Adrenal gland (tissue), 9 donors: ENCODE measurements at regions not wholly inside any gene's neighbourhood (a gene's known extent, or its start where the extent isn't known, plus 50 kb on each side); places are given as distances from the start of the nearest gene placed in this dataset.

Experiments used
- DNase-seq, 7 donors: peaks; one replicate each; pipeline ENCODE4 v3.0.0-alpha.2; 2019 to 2020
- H3K27ac ChIP-seq, 5 donors: fragments of 200-600 bp; sonication (generic) in 4 of 5; 1 replicate in 3 of 5; 2 replicates in 2 of 5; pipeline versions ENCODE4 v1.5.1 to v1.8.0; 2016 to 2020; ENCODE audit warnings: mild to moderate bottlenecking in 1 of 5
- H3K27me3 ChIP-seq: fragments of 200-600 bp; 2 replicates; pipeline ENCODE4 v1.8.0; 2021
- H3K36me3 ChIP-seq, 2 donors: fragments of 200-600 bp; replicated peaks in 1 of 2; 1 replicate in 1 of 2; 2 replicates in 1 of 2; pipeline versions ENCODE4 v1.5.1 to v1.8.0; 2018 to 2022
- H3K4me1 ChIP-seq, 2 donors: fragments of 200-600 bp; replicated peaks in 1 of 2; 1 replicate in 1 of 2; 2 replicates in 1 of 2; pipeline versions ENCODE4 v1.5.1 to v1.8.0; 2018 to 2021
- H3K4me3 ChIP-seq, 4 donors: fragments of 200-600 bp; sonication (generic) in 3 of 4; one replicate each; pipeline ENCODE4 v1.5.1; 2016 to 2018
- H3K9me3 ChIP-seq, 3 donors: fragments of 200-600 bp; sonication (generic) in 1 of 3; replicated peaks in 1 of 3; 1 replicate in 2 of 3; 2 replicates in 1 of 3; pipeline versions ENCODE4 v1.5.1 to v1.8.0; 2016 to 2021
- POLR2A ChIP-seq, 2 donors: fragments of 450-650 bp; IDR thresholded peaks; one replicate each; pipeline ENCODE4 v1.6.1; 2017; ENCODE audit warnings: antibody characterized with exemption in 2 of 2, mild to moderate bottlenecking in 2 of 2, moderate library complexity in 1 of 2
- WGBS, 4 donors: extraction: QIAGEN DNeasy Blood & Tissue Kit in 2 of 4; methylation state at CpG; one replicate each; pipeline versions ENCODE4 v1.1.5 to v1.1.7; 2013 to 2017; 5-methylcytosine and 5-hydroxymethylcytosine counted together
- intact Hi-C, 2 donors: fragments of 100-400 bp; cut with DNase I; formaldehyde crosslinking; loops; one replicate each; pipeline versions ENCODE4 v1.14.1 to v1.15.0; 2022 to 2023
- TF ChIP-seq, protein P1 (sequence below), 6 experiments: fragments of 450-650 bp in 4 of 6; fragments of 200-600 bp in 2 of 6; sonication (generic) in 1 of 6; IDR thresholded peaks; 1 replicate in 5 of 6; 2 replicates in 1 of 6; pipeline versions ENCODE4 v1.5.1 to v1.8.0; 2016 to 2021; ENCODE audit warnings: antibody characterized with exemption in 6 of 6, mild to moderate bottlenecking in 2 of 6, moderate library complexity in 1 of 6
- donor health status: healthy with polysubstance abuse.
- donor health status: Bipolar disorder and iron deficiency.
- donor health status: DM: yes; HTN: yes; CAD: no.
- donor health status: DM: no; HTN: no; CAD: no.
- donor health status: DM: no; HTN: no; CAD: no.

- H3K4me3 ChIP-seq: no peak overlapping the region
Observed at GRCh38 chr1:194331758-194332157, 1145.3 kb upstream of the B3GALT2 start.

DNA sequence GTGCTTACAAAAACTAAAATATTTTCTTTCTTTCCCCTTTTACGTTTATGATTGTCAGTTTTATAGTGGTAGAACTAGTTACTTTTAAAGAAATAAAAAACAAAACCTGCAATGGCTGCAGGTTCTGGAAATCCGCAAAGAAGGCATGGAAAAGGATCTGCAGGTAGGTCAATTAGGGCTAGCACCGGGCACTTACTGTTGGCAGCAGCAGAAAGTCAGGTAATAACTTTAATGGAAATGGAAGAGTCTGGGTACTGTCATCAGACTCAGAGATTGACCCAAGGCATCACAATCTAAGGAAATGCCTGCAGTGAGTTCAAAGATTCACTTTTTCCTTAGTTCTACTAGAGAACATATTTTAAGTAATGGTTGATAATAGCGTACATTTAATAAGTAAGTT, 1136.3 kb upstream of the B3GALT2 start:
- Histone ChIP-seq H3K9me3 (no peaks in the 10 kb centered on the region), H3K36me3 (no peaks in the 10 kb centered on the region), H3K4me3 (no peak overlapping the region), H3K4me1 (no peaks in the 10 kb centered on the region), H3K27me3 (no peaks in the 10 kb centered on the region), H3K27ac (no peak overlapping the region)
- WGBS, 4 donors: 80 to 89% (median 85%) methylated on average over 4 of the region's 4 CpGs
- TF ChIP-seq, protein P1, sequence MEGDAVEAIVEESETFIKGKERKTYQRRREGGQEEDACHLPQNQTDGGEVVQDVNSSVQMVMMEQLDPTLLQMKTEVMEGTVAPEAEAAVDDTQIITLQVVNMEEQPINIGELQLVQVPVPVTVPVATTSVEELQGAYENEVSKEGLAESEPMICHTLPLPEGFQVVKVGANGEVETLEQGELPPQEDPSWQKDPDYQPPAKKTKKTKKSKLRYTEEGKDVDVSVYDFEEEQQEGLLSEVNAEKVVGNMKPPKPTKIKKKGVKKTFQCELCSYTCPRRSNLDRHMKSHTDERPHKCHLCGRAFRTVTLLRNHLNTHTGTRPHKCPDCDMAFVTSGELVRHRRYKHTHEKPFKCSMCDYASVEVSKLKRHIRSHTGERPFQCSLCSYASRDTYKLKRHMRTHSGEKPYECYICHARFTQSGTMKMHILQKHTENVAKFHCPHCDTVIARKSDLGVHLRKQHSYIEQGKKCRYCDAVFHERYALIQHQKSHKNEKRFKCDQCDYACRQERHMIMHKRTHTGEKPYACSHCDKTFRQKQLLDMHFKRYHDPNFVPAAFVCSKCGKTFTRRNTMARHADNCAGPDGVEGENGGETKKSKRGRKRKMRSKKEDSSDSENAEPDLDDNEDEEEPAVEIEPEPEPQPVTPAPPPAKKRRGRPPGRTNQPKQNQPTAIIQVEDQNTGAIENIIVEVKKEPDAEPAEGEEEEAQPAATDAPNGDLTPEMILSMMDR (IDR thresholded peaks at IDR 0.05): no peak
- no peak for TF ChIP-seq POLR2A (IDR thresholded peaks at IDR 0.05)
- no peak for DNase-seq
- intact Hi-C loops: no loop called here

More at GRCh38 chr1:194331758-194332157, 1145.3 kb upstream of the B3GALT2 start:
- WGBS, 4 donors: 75 to 84% (median 79%) methylated on average over 2 of the region's 2 CpGs
- Histone ChIP-seq H3K36me3 (no peaks in the 10 kb centered on the region), H3K9me3 (no peaks in the 10 kb centered on the region), H3K4me1 (no peaks in the 10 kb centered on the region), H3K27ac (no peak overlapping the region), H3K27me3 (no peaks in the 10 kb centered on the region)
- no peak for DNase-seq
- no peak for TF ChIP-seq POLR2A (IDR thresholded peaks at IDR 0.05)
- TF ChIP-seq, protein P1 (IDR thresholded peaks at IDR 0.05): no peak
- intact Hi-C loops: no loop called here

- DNase-seq: no peak
- Histone ChIP-seq H3K36me3 (no peaks in the 10 kb centered on the region), H3K27me3 (no peaks in the 10 kb centered on the region), H3K9me3 (no peaks in the 10 kb centered on the region), H3K4me1 (no peaks in the 10 kb centered on the region), H3K4me3 (no peak overlapping the region), H3K27ac (no peak overlapping the region)
- WGBS, 4 donors: 60 to 84% (median 75%) methylated on average over 1 of the region's 1 CpG
- intact Hi-C loops: no loop called here
- TF ChIP-seq, protein P1 (IDR thresholded peaks at IDR 0.05): no peak
- no peak for TF ChIP-seq POLR2A (IDR thresholded peaks at IDR 0.05)
Observed at GRCh38 chr1:194318790-194319280, 1132.4 kb upstream of the B3GALT2 start.

DNA sequence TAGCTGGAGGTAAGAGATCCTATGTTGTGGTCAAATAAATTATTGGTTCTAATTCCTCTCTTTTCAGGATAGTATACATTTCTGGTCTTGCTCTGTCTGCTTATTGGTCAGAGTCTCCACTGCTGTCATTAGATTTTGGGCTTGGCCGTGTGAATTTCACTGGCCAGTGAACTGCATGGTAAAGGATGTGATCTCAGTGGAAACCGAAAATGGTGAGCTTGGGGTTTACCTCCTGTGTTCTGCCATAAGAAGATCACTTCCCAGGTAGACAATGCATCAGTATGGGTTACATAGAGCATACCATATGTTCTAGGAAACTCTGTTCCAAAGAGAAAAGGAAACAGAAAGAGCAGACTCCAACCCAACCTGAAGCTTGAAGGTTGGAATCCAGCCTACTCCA, 1123.3 kb upstream of the B3GALT2 start:
- Histone ChIP-seq H3K27me3 (no peaks in the 10 kb centered on the region), H3K27ac (no peak overlapping the region), H3K9me3 (no peaks in the 10 kb centered on the region), H3K36me3 (no peaks in the 10 kb centered on the region), H3K4me3 (no peak overlapping the region), H3K4me1 (no peaks in the 10 kb centered on the region)
- WGBS, 4 donors: 76 to 80% (median 77%) methylated on average over 2 of the region's 2 CpGs
- TF ChIP-seq, protein P1 (IDR thresholded peaks at IDR 0.05): no peak
- no peak for TF ChIP-seq POLR2A (IDR thresholded peaks at IDR 0.05)
- DNase-seq: no peak
- intact Hi-C loops: no loop called here
